ENCODE measurements at regions not wholly inside any gene's neighbourhood (a gene's known extent, or its start where the extent isn't known, plus 50 kb on each side); places are given as distances from the start of the nearest gene placed in this dataset.
"Not testable (repeated sequence)": the region's sequence is repeated elsewhere in the genome, so short reads cannot be mapped to it uniquely, and the experiment has no call there.

DNA sequence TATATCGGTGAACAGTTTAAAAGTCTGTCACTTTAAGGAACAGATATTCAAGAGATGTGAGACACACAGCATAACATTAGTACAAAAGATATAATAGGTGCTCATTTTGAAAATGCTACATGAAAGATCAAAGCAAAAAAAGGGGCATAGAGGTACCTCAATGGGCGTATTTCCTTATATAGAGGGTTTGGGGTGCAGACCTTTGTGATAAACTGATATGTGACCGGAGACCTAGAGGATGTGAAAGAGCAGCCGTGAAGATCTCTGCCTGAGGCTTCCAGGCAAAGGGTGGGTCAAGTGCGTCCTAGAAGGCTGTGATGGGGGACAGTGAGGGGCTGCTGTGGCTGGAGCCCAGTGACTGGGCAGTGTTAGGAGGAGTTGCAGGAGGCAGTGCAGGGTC lies 551.4 kb downstream of the ETS1 start:
- Histone ChIP-seq H3K36me3 (no peaks in the 10 kb centered on the region), H3K27me3 (no peaks in the 10 kb centered on the region), H3K4me3 (no peak overlapping the region), H3K4me1 (no peaks in the 10 kb centered on the region), H3K9me3 (no peaks in the 10 kb centered on the region), H3K27ac (no peak overlapping the region)
- DNase-seq: no peak
- intact Hi-C loops (cut with DNase I; ENCODE audit: low total_unique reads): loop anchor here (10.0 kb wide), 1 partner anchor 799 kb away; no protein-coding TSS in a partner anchor
- TF ChIP-seq, protein P1, sequence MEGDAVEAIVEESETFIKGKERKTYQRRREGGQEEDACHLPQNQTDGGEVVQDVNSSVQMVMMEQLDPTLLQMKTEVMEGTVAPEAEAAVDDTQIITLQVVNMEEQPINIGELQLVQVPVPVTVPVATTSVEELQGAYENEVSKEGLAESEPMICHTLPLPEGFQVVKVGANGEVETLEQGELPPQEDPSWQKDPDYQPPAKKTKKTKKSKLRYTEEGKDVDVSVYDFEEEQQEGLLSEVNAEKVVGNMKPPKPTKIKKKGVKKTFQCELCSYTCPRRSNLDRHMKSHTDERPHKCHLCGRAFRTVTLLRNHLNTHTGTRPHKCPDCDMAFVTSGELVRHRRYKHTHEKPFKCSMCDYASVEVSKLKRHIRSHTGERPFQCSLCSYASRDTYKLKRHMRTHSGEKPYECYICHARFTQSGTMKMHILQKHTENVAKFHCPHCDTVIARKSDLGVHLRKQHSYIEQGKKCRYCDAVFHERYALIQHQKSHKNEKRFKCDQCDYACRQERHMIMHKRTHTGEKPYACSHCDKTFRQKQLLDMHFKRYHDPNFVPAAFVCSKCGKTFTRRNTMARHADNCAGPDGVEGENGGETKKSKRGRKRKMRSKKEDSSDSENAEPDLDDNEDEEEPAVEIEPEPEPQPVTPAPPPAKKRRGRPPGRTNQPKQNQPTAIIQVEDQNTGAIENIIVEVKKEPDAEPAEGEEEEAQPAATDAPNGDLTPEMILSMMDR (IDR thresholded peaks at IDR 0.05): no peak

GRCh38 chr11:128031538-128032134 lies 555.7 kb downstream of the ETS1 start:
- intact Hi-C loops (cut with DNase I; ENCODE audit: low total_unique reads): loop anchor here (10.0 kb wide), 1 partner anchor 803 kb away; no protein-coding TSS in a partner anchor

GRCh38 chr11:128029219-128029722 lies 558.1 kb downstream of the ETS1 start:
- TF ChIP-seq, protein P1 (IDR thresholded peaks at IDR 0.05): no peak
- H3K27ac ChIP-seq: no peak overlapping the region
- peaks cover 0 to 5% (median 0%) of the 10 kb centered on the region in 4 donors for H3K4me1 ChIP-seq
- no peaks in the 10 kb centered on the region for H3K36me3 ChIP-seq
- intact Hi-C loops (cut with DNase I; ENCODE audit: low total_unique reads): no loop called here
- no peak for DNase-seq
- peaks cover 0 to 5% of the 10 kb centered on the region in 2 donors for H3K27me3 ChIP-seq
- no peaks in the 10 kb centered on the region for H3K9me3 ChIP-seq
- H3K4me3 ChIP-seq: no peak overlapping the region

More at GRCh38 chr11:128031538-128032134, 555.7 kb downstream of the ETS1 start:
- not testable (repeated sequence) for H3K4me1 ChIP-seq, H3K36me3 ChIP-seq, H3K27ac ChIP-seq, H3K4me3 ChIP-seq, H3K27me3 ChIP-seq, H3K9me3 ChIP-seq
- DNase-seq: peak in 1 of 2 donors; percentile 32
- TF ChIP-seq, protein P1 (IDR thresholded peaks at IDR 0.05): peak; percentile 69 to 72

- intact Hi-C loops (cut with DNase I; ENCODE audit: low total_unique reads): no loop called here
- H3K9me3 ChIP-seq: no peaks in the 10 kb centered on the region
- DNase-seq: peak in 1 of 2 donors; percentile 33
- TF ChIP-seq, protein P1 (IDR thresholded peaks at IDR 0.05): no peak
- H3K27ac ChIP-seq: no peak overlapping the region
- H3K4me3 ChIP-seq: no peak overlapping the region
- H3K27me3 ChIP-seq: peaks cover 0 to 5% of the 10 kb centered on the region in 2 donors
- H3K4me1 ChIP-seq: peaks cover 0 to 5% (median 0%) of the 10 kb centered on the region in 4 donors
- H3K36me3 ChIP-seq: no peaks in the 10 kb centered on the region
Observed at GRCh38 chr11:128026596-128026995, 560.8 kb downstream of the ETS1 start.

DNA sequence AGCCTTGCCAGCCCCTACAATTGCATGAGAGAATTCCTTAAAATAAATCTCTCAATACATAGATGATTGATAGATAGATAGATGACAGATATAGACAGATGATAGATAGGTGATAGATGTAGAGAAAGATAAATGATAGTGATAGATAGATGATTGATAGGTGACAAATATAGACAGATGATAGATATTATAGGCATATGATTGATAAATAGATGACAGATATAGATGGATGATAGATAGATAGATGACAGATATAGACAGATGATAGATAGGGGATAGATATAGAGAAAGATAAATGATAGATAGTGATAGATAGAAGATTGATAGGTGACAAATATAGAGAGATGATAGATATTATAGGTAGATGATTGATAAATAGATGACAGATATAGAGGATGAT lies 564.6 kb downstream of the ETS1 start:
- H3K4me1 ChIP-seq: peaks cover 0 to 5% (median 0%) of the 10 kb centered on the region in 4 donors
- no peak overlapping the region for H3K4me3 ChIP-seq
- H3K36me3 ChIP-seq: no peaks in the 10 kb centered on the region
- DNase-seq: no peak
- H3K27me3 ChIP-seq: no peaks in the 10 kb centered on the region
- intact Hi-C loops (cut with DNase I; ENCODE audit: low total_unique reads): no loop called here
- TF ChIP-seq, protein P1 (IDR thresholded peaks at IDR 0.05): no peak
- H3K27ac ChIP-seq: no peak overlapping the region
- H3K9me3 ChIP-seq: no peaks in the 10 kb centered on the region

Measured in tibial artery (tissue), 4 donors.